Astrocyte of the spinal cord (primary cell): ENCODE measurements at regions not wholly inside any gene's neighbourhood (a gene's known extent, or its start where the extent isn't known, plus 50 kb on each side); places are given as distances from the start of the nearest gene placed in this dataset.

Experiments
- DNase-seq: peaks from one replicate; pipeline ENCODE4 v3.0.0; 2011; ENCODE audit warnings: low read depth, low spot score
- H3K4me3 ChIP-seq: 2 replicates; pipeline ENCODE4 v1.5.1; 2011; ENCODE audit warnings: low read depth, mild to moderate bottlenecking, low read length, moderate library complexity
- CTCF ChIP-seq: IDR thresholded peaks from 2 replicates; pipeline ENCODE4 v1.5.1; 2012; ENCODE audit warnings: low read depth, mild to moderate bottlenecking, low read length, inconsistent platforms
- in situ Hi-C: cut with HindIII; loops from 2 replicates; pipeline ENCODE4 v1.10.0; 2017; ENCODE audit warnings: low sequenced_read_pairs

DNA sequence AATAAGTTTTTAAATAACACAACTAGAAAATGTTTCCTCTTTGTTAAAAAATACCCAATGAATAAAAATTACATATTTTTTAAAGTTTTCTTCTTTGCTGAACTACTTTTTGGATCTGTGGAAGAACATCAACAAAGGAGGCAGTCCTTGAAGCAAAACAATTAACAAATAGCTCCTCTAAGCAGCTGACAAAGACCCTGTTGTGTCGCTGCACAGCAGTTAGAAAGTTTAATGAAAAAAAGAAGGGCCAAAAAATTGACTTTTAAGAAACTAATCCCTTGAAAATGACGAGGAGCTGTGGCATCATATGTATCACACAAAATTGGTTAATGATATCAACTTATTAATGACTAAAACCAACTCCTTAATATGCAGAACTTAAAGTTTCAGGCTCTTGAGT lies 72.1 kb downstream of the SLITRK1 start:
- DNase-seq: no peak
- in situ Hi-C loops: no loop called here
- no peak overlapping the region for H3K4me3 ChIP-seq
- no peak for TF ChIP-seq CTCF

GRCh38 chr13:83804356-83804962 lies 77.8 kb downstream of the SLITRK1 start:
- no peak for DNase-seq
- in situ Hi-C loops: no loop called here
- TF ChIP-seq CTCF: no peak
- H3K4me3 ChIP-seq: no peak overlapping the region

- TF ChIP-seq CTCF: no peak
- in situ Hi-C loops: no loop called here
- DNase-seq: no peak
These were observed 83.5 kb downstream of the SLITRK1 start for GRCh38 chr13:83798731-83799130.

GRCh38 chr13:83796364-83796763 lies 85.9 kb downstream of the SLITRK1 start:
- in situ Hi-C loops: no loop called here
- DNase-seq: no peak
- no peak overlapping the region for H3K4me3 ChIP-seq
- TF ChIP-seq CTCF: no peak

More at GRCh38 chr13:83798731-83799130, 83.5 kb downstream of the SLITRK1 start:
- H3K4me3 ChIP-seq: no peak overlapping the region

GRCh38 chr13:83794583-83794982 lies 87.7 kb downstream of the SLITRK1 start:
- DNase-seq: no peak
- no peak overlapping the region for H3K4me3 ChIP-seq
- in situ Hi-C loops: no loop called here
- no peak for TF ChIP-seq CTCF

GRCh38 chr13:83780227-83780626 lies 102.0 kb downstream of the SLITRK1 start:
- in situ Hi-C loops: no loop called here
- peak; percentile 55 for TF ChIP-seq CTCF
- H3K4me3 ChIP-seq: no peak overlapping the region
- DNase-seq: peak; percentile 16
